ENCODE measurements at regions not wholly inside any gene's neighbourhood (a gene's known extent, or its start where the extent isn't known, plus 50 kb on each side); places are given as distances from the start of the nearest gene placed in this dataset.

DNA sequence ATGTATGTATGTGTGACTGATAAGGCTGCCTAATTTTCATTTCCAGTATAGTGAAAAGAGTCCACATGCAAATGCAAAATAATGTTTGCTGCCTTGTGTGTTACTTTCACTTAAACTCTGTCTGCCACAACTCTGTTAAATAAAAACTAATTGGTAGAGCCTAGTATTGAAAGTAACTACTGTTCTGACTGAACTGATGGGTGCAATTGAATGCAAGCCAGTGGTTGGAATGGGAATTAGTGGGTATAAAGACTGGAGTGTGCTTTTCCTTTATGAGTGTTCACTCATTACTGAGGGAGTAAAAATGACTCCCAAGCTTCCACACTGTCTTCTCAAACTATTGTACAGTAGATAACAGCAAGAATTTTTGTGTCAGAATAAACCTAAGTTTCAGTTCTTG is 571.0 kb downstream of the TMTC2 start:
- TF ChIP-seq EZH2 (IDR thresholded peaks at IDR 0.05) = no peak
- no peak for TF ChIP-seq POLR2AphosphoS5 (IDR thresholded peaks at IDR 0.05; ENCODE audit: borderline replicate concordance, low read depth, low read length)
- no peak for TF ChIP-seq FOXP2 (optimal IDR thresholded peaks at IDR 0.05; ENCODE audit: control extremely low read depth, extremely low read length, insufficient read depth)
